GM12878 (cell line): ENCODE measurements at regions not wholly inside any gene's neighbourhood (a gene's known extent, or its start where the extent isn't known, plus 50 kb on each side); places are given as distances from the start of the nearest gene placed in this dataset.

Source experiments
- BCL11A ChIP-seq: IDR thresholded peaks from 2 replicates; pipeline ENCODE4 v1.6.1; 2011; ENCODE audit warnings: low read depth, low read length
- CREM ChIP-seq: IDR thresholded peaks from 2 replicates; pipeline ENCODE4 v1.6.1; 2014; ENCODE audit warnings: antibody characterized with exemption, low read depth
- GABPA ChIP-seq: IDR thresholded peaks from 2 replicates; pipeline ENCODE4 v1.6.1; 2014; ENCODE audit warnings: antibody characterized with exemption, low read depth, mild to moderate bottlenecking, inconsistent platforms
- HDAC6 ChIP-seq: fragments of 200-600 bp; sonication (generic); IDR thresholded peaks from one replicate; pipeline ENCODE4 v1.8.0; 2017; ENCODE audit warnings: antibody characterized with exemption; ENCODE audit not compliant: unreplicated experiment
- NR2C2 ChIP-seq: IDR thresholded peaks from 2 replicates; pipeline ENCODE4 v1.6.1; 2011; ENCODE audit warnings: borderline replicate concordance, low read depth; ENCODE audit not compliant: control insufficient read depth, insufficient read length
- PBX3 ChIP-seq: IDR thresholded peaks from 2 replicates; pipeline ENCODE4 v1.6.1; 2011; ENCODE audit warnings: mild to moderate bottlenecking, low read depth, low read length, moderate library complexity; ENCODE audit not compliant: insufficient replicate concordance
- SMAD5 ChIP-seq: IDR thresholded peaks from 2 replicates; pipeline ENCODE4 v1.6.1; 2016; ENCODE audit warnings: antibody characterized with exemption, low read depth
- STAT1 ChIP-seq: fragments of 450-650 bp; conservative IDR thresholded peaks from 2 replicates; pipeline ENCODE4 v1.6.1; 2014; ENCODE audit warnings: antibody characterized with exemption, mild to moderate bottlenecking
- STAT3 ChIP-seq: IDR thresholded peaks from 2 replicates; pipeline ENCODE4 v1.6.1; 2011; ENCODE audit warnings: low read depth, low read length, improper control_type of control experiment
- TCF12 ChIP-seq: IDR thresholded peaks from 2 replicates; pipeline ENCODE4 v1.6.1; 2011; ENCODE audit warnings: low read depth, mild to moderate bottlenecking, low read length
- YBX1 ChIP-seq: fragments of 450-650 bp; IDR thresholded peaks from 2 replicates; pipeline ENCODE4 v1.6.1; 2016; ENCODE audit warnings: antibody characterized with exemption
- ZNF592 ChIP-seq: fragments of 450-650 bp; IDR thresholded peaks from 2 replicates; pipeline ENCODE4 v1.6.1; 2017; ENCODE audit warnings: mild to moderate bottlenecking, moderate library complexity

GRCh38 chr3:163745204-163745603, 1333.1 kb downstream of the SI start (continued):
- TF ChIP-seq HDAC6 = no peak
- no peak for TF ChIP-seq ZNF592
- no peak for TF ChIP-seq BCL11A
- TF ChIP-seq SMAD5 = no peak
- TF ChIP-seq TCF12 = no peak
- no peak for TF ChIP-seq YBX1
- TF ChIP-seq STAT3 = no peak
- no peak for TF ChIP-seq STAT1
- TF ChIP-seq CREM = no peak
- TF ChIP-seq GABPA = no peak
- no peak for TF ChIP-seq NR2C2
- TF ChIP-seq PBX3 = no peak
